GM12874 (cell line): ENCODE measurements at regions not wholly inside any gene's neighbourhood (a gene's known extent, or its start where the extent isn't known, plus 50 kb on each side); places are given as distances from the start of the nearest gene placed in this dataset.

Experiments
- CTCF ChIP-seq: IDR thresholded peaks from 2 replicates; pipeline ENCODE4 v1.5.1; 2011; ENCODE audit warnings: low read depth, mild to moderate bottlenecking, control low read depth, low read length, moderate library complexity; ENCODE audit not compliant: insufficient read depth

- no peak for TF ChIP-seq CTCF
These were observed 80.0 kb upstream of the TENM3 start for GRCh38 chr4:182163180-182163579.

GRCh38 chr4:182169572-182169971, 73.6 kb upstream of the TENM3 start:
- no peak for TF ChIP-seq CTCF

GRCh38 chr4:182169987-182170386, 73.2 kb upstream of the TENM3 start:
- no peak for TF ChIP-seq CTCF

GRCh38 chr4:182170417-182170935, 72.7 kb upstream of the TENM3 start:
- no peak for TF ChIP-seq CTCF

GRCh38 chr4:182174979-182175378, 68.2 kb upstream of the TENM3 start:
- TF ChIP-seq CTCF, result no peak

- no peak for TF ChIP-seq CTCF
These were observed 67.2 kb upstream of the TENM3 start for GRCh38 chr4:182175788-182176519.

- TF ChIP-seq CTCF, result no peak
These were observed 66.0 kb upstream of the TENM3 start for GRCh38 chr4:182177166-182177565.
